Superior temporal gyrus (tissue), 1 donor: ENCODE measurements at regions not wholly inside any gene's neighbourhood (a gene's known extent, or its start where the extent isn't known, plus 50 kb on each side); places are given as distances from the start of the nearest gene placed in this dataset.

Experiments used
- DNase-seq: peaks from one replicate; pipeline ENCODE4 v3.0.0-alpha.2; 2016; ENCODE audit errors: extremely low spot score

DNA sequence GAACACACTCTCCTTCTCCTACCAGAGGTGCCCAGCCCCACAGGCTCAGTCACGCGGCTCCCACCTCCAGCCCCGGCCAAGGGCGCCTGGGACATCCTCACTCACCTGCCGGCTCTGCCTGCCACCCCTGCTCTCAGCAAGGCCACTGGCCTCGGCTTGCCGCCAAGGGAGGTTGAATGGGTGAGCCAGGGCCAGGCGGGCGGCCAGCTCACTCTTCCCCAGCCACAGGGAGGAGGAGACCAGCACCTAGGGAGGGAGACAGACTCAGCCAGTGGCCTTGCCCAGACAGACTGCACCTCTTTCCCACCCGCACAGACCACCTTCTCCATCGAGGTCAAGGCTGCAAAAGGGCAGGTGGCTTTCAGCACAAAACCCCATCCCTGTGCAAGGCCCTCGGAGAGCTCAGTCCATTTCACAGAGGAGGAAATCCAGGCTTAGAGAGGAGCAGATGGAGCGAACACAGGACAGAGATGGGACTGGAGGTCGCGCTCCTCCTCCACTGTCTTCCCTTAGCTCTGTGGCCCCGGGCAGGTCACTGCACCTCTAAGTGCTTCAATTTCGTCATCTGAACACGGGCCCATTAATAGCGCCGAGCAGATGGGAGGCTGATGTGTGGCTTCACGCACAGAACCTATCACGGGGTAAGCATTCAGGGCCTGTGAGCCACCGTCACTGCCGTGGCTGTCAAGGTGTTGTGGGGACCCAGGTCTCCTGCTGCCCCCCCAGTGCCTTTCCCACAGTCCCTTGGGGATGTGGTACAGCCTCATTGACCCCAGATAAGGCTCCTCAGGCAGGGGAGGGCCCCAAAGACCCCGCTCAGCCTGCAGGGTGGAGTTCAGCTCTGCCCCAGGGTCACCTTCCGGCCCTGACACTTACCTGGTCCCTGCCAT, 56.1 kb downstream of the RMI2 start:
- DNase-seq: no peak

DNA sequence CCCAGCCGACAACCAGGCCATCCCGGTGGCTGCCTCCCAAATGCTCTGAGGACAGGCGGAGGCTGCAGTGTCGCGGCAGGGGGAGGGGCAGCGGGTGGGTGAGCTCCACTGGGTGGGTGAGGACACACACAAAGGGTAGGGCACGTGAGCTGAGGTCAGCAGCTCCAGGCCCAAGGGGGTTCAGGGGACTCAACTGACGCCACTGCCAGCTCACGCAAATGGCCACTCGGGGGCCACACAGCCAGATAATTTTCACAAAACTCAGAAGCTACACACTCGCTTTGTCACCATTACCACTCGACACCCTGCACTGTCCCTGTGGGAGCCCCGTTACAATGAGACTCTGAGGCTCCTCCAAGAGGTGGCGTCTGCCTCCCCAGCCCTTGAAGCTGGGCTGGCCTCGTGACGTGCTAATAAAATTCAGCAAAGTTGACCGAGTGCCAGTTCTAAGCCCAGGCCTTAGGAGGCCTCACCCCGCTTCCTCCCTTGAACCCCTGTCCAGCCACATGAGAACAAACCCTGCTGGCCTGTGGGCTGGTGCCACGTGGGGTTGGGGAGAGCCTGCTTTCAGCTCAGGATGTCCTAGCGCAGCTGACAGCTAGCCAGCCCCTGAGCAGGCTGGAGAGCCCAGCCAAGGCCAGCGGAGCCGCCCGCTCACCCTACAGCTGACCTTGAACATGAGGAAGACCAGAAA, 56.9 kb downstream of the RMI2 start:
- DNase-seq: no peak

DNA sequence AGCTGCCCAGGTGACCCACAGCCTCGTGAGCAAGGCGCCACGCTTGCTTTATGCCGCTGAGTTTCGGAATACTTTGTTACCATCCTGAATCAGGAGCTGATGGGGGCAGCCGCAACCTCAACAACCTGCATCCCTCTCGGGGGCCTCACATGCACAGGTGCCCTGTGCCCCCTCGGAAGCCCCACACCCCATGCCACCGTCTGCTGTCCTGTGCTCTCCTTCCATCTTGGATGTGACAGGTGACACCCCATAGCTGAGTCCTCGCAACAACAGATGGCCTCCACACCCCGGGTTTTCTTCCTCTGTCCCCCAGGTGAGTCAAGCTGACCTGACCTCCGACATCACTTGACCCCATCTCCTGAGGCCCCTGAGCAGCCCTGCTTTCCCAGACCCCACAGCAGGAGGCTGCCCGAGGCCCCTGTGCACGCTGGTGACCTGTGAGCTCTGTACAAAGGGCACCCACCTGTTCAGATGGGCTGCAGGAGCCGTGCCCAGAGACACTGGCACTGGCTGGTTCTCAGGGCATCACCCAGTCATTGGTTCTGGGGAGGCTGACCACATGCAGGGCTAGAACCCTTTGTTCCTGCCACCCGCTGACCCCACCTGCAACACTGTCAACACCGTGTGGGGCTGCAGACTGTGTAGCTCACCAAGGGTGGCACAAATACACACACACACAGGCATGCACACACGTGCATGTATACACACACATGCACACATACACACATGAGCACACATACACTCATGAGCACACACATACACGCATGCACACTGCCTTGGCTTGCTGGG, 57.7 kb downstream of the RMI2 start:
- DNase-seq: no peak

DNA sequence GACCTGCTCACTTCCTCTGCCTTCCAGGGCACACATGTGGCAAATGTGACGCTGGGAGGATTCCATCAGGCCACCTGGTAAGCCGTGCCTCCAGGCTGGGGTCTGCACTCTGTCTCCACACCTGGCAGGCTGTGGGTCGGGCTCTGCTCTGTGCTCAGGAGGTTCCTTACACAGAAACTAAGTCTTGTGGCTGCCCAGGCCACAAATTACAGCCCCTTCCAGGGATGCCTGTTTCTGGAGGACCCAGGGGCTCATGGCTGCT, 58.2 kb downstream of the RMI2 start:
- no peak for DNase-seq

DNA sequence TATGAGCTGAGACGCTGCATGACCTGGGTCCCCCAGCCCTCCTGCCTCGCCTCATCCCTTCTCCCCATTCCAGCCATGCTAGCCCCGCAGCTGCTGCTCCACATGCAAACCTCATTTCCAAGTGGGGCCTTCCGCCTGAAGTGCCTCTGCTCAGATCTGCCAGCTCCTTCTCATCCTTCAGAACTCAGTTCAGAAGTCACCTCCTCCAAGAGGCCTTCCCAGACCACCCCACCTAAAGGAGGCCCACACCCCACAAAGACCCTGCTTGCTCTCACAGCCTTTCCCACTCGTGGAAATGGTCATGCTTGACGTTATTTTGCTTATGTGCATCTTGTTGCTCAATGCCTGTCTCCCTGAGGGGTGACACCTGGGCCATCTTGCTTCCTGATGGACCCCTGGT, 58.7 kb downstream of the RMI2 start:
- DNase-seq: no peak

DNA sequence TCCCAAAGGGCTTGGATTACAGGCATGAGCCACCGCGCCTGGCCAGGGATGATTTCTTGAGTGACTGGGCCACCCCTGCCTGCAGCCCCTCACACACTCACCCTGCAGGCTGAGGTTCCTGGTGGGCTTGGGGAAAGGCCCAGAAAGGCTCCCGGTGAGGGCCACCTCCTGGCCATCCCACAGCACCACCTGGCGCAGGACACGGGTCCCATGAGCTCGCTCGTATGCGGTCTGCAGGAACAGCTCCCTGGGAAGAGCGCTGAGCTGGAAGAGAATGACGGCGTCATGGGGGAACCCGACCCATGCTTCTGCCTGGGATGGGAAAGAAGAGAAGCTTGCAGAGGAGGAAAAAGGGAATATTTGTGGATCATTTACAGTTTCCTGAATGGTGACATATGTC, 59.3 kb downstream of the RMI2 start:
- no peak for DNase-seq

DNA sequence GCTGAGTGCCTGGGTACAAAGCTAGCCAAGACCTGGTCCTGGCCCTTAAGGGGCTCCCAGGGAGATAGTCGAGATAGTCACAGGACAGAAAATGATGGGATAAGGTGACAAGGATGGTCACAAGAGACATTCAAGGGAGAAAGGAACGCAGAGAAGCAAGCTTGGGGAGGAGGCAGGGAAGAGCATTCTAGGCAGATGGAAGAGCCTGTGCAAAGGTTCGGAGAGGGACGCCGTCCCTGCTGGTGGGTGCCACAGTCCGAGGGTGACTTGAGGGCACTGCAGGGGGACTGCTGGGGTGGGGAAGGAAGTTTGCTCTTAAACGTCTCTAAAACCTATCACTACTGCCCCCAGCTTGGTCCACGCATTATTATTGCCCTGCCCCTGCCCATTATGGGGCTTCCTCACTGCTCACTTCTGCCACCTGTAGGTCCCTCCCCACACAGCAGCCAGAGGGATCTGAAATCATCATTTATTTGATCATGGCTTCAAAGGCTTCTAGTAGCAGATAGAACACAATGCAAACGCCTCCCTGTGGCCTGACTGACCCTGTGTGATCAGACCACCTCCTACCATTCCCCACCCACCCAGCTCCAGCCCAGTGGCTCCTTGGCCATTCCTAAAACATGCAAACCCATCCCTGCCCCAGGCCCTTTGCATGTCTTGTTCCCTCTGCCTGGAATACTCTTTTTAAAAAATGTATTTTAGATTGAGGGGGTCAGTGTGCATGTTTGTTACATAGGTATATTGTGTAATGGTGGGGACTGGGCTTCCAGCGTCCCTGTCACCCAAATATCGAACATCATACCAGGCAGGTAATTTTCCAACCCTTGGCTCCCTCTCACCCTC, 60.3 kb downstream of the RMI2 start:
- no peak for DNase-seq

DNA sequence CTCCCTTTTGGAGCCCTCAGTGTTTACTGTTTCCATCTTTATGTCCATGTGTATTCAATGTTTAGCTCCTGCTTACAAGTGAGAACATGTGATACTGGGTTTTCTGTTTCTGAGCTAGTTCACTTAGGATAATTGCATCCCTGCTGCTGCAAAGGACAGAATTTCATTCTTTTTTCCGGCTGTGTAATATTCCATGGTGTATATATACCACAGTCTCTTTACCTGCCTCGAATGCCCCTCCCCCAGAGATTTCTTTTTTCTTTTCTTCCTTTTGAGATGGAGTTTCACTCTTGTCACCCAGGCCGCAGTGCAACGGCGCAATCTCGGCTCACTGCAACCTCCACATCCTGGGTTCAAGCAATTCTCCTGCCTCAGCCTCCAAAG, 60.9 kb downstream of the RMI2 start:
- DNase-seq: no peak

DNA sequence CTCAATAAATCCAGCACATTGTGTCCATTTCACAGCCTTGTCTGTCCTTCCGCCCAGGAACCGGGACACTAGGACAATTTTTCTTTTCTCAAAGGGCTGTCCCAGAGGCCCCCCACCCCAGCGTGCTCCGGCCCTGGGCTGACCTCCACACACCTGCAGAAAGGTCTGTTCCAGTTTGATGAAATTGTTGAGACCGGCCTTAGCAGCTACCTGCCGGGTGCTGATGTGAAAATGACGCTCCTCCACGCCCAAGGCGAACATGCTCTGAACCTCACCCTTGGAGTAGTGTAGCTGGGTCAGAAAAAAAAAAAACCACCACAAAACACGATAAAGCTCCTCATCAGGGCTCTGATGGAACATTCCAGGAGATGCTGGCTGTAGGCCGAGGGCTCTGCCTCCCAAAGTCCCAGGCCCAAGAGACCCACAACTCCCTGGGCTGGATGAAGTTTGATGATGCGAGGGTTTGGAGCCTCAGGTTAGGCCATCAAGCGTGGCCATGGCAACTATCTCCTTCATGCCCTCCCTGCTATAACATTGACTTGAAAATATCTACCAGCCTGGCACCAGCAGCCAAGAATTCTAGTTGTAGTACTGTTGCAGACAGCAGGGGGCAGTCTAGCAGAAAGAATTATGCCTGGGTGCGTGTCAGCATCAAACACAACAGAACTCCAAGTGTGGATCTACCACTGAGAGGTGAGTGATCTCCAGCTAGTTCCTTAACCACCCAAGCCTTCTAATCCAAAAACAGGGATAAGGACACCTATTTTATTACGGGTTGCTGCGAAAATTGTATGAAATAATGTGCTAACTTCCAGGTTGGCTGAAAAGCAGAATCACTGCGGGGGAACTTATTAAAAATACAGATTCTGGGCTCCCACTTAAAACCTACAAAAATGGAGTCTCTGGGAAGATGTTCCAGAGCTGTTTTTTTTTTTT, 62.1 kb downstream of the RMI2 start:
- peak; percentile 71 for DNase-seq

DNA sequence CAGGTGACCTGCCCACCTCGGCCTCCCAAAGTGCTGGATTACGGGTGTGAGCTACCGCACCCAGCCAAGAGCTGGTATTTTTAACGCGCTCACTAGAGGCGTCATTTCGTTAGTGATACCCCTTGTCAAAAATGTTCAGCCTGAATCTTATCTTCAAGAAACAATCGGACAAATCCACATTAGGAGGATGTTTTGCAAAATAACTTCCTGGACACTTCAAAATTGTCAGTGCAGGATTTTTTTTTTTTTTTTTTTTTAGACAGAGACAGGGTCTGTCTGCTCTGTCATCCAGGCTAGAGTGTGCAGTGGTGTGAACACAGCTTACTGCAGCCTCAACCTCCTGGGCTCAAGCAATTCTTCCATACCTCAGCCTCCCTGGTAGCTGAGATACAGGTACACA, 63.0 kb downstream of the RMI2 start:
- DNase-seq: no peak

DNA sequence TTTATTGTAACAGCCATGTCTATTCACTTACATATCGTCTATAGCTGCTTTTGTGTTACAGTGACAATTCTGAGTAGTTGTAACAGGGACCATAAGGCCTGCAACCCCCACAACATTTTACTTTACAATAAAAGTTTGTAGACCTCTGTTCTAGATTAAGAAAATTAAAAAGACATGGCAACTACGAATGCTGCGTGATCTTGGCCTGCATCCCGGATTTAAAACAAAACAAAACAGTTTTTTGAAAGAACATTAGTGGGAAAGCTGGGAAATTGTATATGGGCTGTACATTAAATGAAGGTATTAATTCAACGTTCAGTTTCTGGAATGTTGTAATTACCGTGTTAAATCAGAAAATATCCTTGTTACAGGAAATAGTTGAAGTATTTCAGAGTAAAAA, 64.1 kb downstream of the RMI2 start:
- DNase-seq: no peak

DNA sequence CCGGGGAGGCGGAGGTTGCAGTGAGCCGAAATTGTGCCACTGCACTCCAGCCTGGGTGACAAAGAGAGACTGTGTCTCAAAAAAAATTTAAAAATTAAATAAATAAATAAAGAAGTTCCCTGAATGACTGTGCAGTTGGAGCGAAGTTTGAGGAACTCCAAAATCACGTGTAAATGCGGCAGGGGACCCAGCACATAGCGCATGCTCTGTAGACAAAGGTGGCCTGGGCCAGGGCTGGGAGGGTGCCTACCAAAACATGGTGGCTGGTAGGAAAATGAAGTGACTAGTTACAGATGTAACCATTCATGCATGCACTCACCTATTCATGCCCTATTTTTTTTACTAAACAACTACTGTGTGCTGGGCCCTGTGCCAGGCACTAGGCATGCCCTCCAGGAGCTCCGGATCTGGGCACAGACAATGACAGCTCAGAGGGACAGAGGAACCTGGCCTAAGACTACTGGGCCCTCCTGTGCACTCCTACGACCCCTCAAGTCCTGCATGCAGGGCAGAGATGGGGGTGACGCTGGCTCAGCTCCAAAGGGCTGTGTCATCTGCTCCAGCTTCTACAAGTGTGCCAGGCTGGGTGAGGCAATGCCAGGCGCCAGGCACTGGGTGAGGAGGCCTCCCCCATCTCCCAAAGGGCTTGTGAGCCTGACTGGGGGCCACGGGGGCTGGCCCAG, 65.3 kb downstream of the RMI2 start:
- DNase-seq: no peak

DNA sequence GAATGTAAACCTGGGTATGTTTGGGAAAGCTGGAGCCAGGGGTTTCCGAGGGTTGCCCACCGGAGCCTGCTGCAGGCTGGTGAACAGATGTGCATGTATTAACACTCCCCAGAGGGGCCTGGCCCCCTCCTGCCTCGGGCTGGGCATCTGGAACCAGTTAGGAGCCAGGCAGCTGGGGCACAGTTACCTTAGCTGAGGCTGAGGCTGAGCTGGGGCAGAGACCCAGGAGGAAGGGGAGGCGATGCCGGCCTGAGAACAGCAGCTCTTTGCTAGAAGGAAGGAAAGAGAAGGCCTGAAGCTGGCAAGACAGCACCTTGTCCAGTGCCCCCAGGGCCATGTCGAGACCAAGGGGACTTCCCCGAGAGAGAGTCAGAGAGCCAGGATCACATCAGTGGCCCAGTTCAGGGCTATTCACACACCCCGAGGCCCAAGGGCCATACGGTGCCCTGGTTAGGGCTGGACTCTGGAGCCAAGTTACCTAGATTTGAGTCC, 65.8 kb downstream of the RMI2 start:
- DNase-seq: no peak

DNA sequence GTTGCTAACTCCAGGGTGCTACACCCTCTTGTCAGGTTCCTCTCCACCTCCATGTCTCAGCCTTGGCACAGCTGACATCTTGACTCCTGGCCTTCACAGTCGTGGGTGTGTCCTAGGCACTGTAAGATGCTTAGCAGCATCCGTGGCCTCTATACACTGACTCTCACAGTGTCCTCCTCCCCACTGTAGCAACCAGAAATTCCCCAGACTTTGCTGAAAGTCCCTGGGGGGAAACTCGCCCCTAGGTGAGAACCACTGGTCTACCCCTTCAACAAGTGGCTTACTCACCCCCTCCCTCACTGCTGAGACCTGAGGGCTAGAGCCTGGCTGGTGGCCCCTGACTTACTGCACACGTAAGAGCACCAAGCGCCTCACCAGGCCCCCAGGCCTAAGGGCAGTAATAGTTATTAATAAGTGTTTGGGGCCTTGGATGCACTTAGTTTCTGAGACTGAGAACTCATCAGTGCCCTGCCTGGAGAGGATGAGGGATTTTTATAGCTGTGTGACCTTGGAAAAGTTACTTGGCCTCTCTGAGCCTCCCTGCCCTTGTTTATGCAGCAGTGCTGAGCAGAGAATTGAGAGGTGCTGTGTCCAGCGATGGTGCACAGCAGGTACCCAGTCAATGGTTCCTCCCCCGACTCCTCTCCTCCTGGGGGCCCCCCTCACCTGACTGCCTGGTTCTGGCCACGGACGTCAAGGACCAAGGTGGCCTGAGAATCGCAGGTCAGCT, 67.1 kb downstream of the RMI2 start:
- DNase-seq: no peak

DNA sequence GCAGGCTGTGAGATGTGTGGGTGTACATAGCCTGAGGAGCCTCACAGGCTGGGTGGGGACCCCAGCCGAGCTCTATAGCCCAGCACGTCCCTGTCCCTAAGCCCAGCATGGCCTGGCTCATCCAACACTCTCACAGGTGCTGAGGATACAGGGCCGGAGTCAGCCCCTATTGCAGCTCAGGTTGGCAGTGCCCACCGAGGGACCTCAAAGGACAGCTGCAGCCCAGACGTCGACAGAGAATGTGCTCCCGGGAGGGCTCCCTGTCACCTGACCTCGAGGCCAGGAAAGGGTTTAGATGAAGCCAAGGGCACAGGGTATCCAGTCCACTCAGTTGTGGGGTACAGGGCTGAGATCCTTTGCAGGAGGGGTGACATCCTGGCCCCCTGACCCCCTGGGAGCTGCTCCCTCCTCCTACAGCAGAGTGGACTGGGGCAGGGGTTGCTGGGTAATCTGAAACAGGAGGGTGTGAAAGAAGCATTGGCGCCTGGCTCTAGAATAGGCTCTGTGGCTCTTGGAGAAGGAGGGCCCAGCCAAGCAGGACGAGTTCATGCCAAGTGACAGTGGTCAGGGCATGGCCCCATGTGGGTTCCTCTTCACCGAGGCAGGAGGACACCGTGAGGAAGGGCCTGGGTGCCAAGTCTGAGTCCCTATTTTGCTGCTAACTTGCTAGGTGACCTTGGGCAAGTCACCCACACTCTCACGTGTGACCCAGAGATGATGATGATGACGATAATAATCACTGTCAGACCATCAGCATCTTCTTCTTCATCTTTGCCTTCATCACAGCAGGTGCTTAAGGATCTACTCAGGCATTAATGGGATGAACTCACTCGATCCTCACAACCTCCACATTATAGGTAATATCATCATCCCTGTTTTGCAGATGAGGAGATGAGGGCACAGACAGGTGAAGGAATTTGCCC, 68.0 kb downstream of the RMI2 start:
- DNase-seq: no peak

DNA sequence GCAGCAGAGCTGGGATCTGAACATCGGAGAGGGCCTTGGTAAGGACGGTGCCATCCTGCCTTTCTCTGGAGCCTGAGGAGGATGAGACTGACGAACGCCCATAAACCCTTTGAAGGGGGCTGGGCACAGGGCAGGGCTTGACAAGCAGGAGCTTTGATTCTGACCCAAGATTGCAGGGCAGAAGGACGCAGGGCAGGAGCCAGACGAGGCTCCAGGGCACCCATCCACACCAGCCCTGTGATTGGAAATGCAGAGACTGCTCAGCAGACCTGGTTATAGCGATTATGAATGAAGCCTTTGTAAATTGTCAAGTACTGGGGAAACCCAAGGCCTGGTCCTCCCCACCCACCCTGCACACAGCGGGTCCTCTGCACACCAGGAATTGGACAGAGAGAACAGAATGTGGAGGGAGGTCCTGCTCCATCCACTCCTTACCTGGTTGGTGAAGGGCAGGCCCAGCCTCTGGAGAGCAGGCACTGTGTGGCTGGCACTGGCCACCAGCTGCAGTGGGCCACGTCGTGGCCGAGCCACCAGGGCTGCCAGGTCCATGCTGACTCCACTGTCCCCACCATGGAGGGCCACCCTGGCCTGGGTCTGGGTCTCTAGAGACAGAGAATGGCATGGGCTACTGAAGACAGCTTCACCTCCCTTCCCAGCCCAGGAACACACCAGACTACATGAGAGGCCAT, 68.8 kb downstream of the RMI2 start:
- DNase-seq: no peak
